ENCODE measurements at regions not wholly inside any gene's neighbourhood (a gene's known extent, or its start where the extent isn't known, plus 50 kb on each side); places are given as distances from the start of the nearest gene placed in this dataset.

- DNase-seq = peak; percentile 48
These were observed 207.1 kb downstream of the NFATC2 start for GRCh38 chr20:51335329-51335841.

DNA sequence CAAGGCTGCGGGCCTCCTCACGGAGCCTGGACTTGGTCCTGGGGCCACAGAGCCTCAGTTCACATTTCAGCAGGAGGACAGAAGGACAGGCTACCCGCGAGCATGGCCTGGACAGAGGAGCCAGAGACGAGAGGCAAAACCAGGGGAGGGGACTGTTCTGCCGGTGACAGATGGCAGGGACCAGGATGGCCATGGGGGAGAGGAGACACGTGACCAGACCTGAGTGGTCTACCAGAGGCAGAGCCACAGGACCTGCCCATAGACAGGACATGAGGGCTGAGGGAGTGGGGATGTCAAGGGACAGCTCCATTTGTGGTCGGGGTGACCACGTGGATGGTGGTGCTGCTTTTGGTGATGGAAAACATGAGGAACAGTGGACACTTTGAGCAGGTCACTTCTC, 207.9 kb downstream of the NFATC2 start:
- no peak for DNase-seq

DNA sequence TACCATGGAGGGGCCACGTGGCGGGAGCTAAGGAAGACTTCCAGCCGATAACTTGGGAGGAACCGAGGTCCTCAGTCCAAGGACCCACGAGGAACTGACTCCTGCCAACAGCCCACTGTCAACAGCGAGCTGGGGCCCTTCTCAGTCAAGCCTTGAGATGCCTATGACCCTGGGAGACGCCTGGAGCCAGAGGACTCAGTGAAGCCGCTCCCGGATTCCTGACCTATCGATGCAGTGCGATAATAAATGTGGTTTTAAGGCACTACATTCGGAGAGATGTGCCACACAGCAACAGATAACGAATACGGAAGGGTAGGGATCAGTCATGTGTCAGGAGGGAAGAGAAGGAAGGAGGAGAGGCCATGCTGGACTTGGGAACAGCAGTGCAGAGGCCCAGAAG, 208.5 kb downstream of the NFATC2 start:
- DNase-seq = no peak

GRCh38 chr20:51333446-51333845, 209.1 kb downstream of the NFATC2 start:
- DNase-seq = no peak

GRCh38 chr20:51331481-51331880, 211.0 kb downstream of the NFATC2 start:
- no peak for DNase-seq

DNA sequence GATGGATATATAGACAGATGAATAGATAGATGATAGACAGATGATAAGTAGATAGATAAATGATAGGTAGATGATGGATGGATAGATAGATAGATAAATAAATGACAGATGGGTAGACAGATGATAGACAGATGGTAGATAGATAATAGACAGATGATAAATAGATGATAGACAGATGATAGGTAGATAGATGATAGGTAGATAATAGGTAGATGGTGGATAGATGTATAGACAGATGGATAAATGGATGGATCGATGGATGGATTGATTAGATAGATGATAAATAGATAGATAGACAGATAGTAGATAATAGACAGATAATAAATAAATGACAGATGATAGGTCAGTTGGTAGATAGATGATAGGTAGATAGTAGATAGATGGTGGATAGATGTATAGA, 212.7 kb downstream of the NFATC2 start:
- DNase-seq = no peak

DNA sequence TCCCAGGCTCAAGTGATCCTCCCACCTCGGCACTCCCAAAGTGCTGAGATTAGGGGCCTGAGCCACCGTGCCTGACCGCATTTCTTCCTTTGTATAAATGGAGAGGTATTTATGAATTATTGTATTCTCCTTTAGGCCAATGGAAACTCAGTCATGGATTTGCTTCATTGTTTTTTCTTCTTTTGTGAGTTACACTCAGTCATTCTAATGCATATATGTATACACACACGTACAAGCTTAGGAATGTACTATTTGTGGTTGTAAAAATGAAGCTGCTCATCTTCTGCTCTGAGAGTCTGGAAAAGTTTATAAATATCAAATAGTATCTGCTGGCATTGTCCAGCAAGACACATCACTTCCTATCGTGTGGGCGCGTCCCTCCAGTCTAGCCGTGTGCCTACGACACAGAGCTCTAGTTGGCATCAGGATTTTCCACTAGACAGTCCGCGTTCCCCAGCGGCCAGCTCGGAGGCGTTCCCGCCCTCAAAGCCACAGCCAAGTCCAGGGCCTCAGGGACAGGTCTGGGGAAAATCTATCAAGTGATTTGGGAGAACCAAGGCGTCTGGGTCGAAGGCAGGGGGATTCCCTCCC, 215.2 kb downstream of the NFATC2 start:
- no peak for DNase-seq

GRCh38 chr20:51326201-51326819, 216.2 kb downstream of the NFATC2 start:
- peak; percentile 64 for DNase-seq

- DNase-seq = no peak
These were observed 220.3 kb downstream of the NFATC2 start for GRCh38 chr20:51322164-51322707.

DNA sequence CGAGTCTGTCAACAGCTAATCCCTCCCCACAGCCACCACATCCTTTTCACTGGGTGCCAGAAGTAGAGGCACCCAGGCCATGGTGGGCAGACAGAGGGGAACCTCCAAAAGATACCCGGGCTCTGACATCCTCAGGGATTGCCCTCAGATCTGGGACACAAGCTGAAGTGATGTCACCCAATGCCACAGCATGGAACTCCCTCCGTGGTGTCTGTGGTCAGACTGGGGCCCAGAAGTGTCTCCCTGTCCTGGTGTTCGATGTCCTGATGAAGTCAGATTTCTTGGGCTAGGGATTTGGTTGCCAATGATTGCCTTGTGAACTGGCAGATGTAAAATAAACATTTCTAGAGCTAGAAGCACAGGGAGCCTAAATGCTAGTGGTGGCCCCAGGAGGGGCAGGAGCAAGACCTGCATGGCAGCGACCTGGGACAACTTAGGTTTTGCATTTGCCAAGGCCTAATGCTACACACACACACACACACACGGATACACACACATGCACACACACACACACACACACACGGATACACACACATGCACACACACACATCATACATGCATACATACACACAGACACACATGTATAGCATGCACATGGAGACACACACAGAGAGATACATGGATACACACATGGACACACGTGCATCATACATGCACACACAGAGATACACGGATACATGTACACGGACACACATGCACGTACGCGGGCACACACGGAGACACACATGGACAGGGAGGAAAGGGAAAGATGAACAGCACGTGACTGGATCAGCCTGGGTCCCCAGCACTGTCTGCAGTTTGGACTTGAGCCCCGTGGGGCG, 221.0 kb downstream of the NFATC2 start:
- DNase-seq = no peak

DNA sequence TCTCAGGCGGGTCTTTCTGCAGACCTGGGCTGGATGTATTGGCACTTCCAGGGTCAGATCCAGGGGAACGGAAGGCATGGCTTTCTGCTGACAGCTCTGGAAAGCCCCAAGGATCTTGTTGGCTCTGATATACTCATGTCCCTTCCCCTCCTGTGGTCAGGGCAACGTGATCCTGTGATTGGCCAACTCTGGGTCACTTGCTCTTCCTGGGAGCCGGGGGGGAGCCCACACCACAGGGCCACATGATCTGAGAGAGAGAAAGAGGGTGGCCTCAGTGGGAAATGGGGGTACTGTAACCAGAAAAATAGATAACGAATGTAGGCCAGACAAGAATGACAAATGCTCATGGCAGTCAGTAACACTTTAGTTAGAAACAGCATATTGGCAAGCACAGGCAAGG, 223.0 kb downstream of the NFATC2 start:
- DNase-seq = no peak

GRCh38 chr20:51318058-51318949, 224.2 kb downstream of the NFATC2 start:
- DNase-seq = peak; percentile 76

DNA sequence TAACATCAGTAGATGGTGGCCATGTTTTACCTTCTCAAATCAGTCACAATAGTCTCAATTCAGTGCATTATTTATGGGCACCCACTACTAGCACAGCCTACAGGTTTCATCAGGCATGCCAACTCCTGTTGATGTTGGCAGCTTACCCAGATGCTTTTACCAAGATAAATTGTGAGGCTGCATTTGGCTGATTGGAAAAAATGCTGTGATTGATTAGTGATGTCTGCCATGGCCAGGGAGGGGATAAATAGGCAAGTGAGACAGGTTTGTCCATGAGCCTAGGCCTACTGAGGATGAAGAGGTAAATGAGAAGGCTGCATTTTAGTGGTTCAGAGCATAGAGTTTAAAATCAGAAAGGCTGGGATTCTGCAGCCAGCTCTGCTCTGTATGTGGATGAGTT, 227.1 kb downstream of the NFATC2 start:
- no peak for DNase-seq

- DNase-seq = no peak
These were observed 229.1 kb downstream of the NFATC2 start for GRCh38 chr20:51313358-51313827.

GRCh38 chr20:51312480-51312783, 230.1 kb downstream of the NFATC2 start:
- no peak for DNase-seq

DNA sequence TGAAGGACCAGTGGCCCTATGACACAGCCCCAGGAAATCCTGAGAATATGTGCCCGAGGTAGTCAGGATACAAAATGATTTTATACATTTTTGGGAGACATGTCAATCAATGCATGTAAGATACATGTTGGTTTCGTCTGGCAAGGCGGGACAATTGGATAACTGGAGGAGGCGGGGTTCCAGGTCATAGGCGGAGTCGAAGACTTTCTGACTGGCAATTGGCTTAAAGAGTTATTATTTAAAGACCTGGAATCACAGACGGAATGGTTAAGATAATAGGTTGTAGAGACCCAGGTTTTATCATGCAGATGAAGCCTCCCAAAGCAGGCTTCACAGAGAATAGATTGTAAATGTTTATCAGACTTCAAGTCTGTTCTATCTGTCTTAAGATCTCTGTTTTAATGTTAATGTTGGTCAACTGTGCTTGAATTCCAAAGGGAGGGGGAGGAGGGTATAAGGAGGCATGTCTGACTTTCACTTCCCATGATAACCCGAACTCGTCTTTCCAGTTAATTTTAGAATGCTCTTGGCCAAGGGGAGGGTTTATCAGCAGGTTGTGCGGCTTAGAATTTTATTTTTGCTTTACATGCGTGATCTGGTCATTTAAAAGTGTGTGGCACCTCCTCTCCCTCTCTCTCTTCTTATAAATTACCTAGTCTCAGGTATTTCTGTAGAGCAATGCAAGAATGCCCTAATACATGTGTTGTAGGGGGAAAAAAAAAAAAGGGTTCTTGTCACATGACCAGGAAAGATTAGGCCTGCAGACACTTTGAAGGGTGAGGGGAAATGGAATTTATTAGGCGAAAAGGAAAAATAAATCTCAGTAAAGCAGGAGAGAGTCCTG, 230.7 kb downstream of the NFATC2 start:
- no peak for DNase-seq

DNA sequence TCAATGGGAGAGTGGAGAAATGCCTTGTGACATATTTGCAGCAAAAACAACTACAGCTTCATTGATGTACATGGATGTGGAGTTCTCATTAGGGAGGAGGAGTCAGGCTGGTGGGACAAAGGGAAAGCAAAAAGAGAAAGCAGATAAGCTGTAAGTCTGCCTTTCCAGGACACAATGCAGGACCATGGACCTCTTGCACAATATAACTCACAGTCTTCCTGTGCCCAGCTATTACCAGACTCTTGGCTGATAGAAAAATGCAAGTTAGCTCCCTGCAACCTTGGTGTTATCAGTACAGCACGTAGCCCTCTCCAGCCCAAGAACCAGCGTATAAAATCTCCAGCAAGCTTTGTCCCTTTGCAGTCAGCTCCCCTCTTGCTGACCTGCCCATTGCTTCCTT, 232.3 kb downstream of the NFATC2 start:
- no peak for DNase-seq

GRCh38 chr20:51309128-51309527, 233.4 kb downstream of the NFATC2 start:
- no peak for DNase-seq

DNA sequence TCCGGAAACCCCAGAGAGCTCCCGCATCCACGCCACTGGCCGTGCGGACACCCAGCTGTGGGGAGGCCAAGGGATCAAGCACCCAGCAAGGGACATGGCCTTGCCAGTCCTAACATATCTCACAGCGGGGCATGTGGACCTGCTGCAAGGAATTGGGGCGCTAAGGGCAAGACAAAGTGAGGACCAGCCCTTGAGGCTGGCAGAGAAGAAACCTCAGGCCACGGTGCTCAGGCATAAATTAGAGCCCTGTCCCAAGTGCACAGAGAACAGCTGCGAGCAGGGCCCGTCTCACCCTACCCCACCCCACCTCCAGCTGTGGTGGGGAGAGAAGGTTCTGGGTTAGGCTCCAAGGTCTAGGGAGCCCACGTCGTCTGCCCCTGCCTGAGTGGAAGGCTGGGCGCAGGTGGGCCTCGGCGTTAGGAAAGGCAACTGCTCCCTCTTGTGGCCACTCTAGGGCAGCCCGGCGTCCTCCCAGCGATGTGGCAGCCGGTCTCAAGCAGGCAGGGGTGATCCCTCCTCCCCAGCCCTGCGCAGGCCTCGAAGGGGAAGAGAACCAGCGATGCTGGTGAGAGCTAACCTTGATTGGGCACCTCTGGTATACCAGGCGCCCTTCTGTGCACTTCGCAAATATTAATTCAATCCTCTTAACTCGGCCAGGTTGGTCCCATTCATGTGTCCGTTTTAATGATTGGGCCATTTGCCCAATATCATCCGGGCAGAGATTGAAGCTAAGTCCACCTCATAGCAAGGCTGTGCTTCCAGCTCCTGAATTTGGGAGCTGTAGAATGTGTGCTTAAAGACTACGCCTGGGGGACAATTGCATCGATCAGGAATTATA, 235.8 kb downstream of the NFATC2 start:
- DNase-seq = peak; percentile 84

GRCh38 chr20:51306081-51306480, 236.4 kb downstream of the NFATC2 start:
- DNase-seq = no peak

Measured in stimulated activated CD4-positive, alpha-beta T cell treated with anti-CD3 and anti-CD28 coated beads, Interleukin-15, amount 100 ng/mL, for 24 hours (primary cell).